ENCODE measurements at regions not wholly inside any gene's neighbourhood (a gene's known extent, or its start where the extent isn't known, plus 50 kb on each side); places are given as distances from the start of the nearest gene placed in this dataset.

- DNase-seq (ENCODE audit: low read depth) = no peak
- no peak overlapping the region for H3K4me3 ChIP-seq (ENCODE audit: low read depth, low read length)
- TF ChIP-seq, protein P1, sequence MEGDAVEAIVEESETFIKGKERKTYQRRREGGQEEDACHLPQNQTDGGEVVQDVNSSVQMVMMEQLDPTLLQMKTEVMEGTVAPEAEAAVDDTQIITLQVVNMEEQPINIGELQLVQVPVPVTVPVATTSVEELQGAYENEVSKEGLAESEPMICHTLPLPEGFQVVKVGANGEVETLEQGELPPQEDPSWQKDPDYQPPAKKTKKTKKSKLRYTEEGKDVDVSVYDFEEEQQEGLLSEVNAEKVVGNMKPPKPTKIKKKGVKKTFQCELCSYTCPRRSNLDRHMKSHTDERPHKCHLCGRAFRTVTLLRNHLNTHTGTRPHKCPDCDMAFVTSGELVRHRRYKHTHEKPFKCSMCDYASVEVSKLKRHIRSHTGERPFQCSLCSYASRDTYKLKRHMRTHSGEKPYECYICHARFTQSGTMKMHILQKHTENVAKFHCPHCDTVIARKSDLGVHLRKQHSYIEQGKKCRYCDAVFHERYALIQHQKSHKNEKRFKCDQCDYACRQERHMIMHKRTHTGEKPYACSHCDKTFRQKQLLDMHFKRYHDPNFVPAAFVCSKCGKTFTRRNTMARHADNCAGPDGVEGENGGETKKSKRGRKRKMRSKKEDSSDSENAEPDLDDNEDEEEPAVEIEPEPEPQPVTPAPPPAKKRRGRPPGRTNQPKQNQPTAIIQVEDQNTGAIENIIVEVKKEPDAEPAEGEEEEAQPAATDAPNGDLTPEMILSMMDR (IDR thresholded peaks at IDR 0.05; ENCODE audit: insufficient read depth, low read depth, low read length, missing control alignments) = no peak
Observed at GRCh38 chr16:11452746-11453389, 107.6 kb downstream of the RMI2 start.

DNA sequence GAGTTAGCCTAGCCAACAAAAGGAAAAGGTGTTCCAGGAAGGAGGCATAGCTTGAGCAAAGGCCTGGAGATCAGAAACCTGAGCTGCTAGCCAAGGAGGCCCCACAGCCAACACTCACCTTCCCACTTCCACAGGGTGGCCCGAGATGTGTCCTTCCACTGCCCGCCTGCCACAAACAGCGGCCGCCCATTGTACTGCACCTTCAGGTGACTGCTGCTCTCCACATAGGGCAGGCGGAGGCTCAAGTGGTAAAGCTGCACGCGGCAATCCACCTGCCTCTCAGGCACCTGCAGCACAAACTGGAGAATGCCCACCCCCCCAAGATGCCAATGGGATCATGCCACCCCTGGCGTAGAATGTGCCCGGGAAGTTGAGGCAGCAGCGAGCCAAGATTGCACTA lies 111.5 kb downstream of the RMI2 start:
- DNase-seq (ENCODE audit: low read depth) = no peak
- TF ChIP-seq, protein P1 (IDR thresholded peaks at IDR 0.05; ENCODE audit: insufficient read depth, low read depth, low read length, missing control alignments) = no peak
- no peak overlapping the region for H3K4me3 ChIP-seq (ENCODE audit: low read depth, low read length)

GRCh38 chr16:11459722-11460121 lies 114.5 kb downstream of the RMI2 start:
- no peak for DNase-seq (ENCODE audit: low read depth)
- no peak overlapping the region for H3K4me3 ChIP-seq (ENCODE audit: low read depth, low read length)
- TF ChIP-seq, protein P1 (IDR thresholded peaks at IDR 0.05; ENCODE audit: insufficient read depth, low read depth, low read length, missing control alignments) = no peak

DNA sequence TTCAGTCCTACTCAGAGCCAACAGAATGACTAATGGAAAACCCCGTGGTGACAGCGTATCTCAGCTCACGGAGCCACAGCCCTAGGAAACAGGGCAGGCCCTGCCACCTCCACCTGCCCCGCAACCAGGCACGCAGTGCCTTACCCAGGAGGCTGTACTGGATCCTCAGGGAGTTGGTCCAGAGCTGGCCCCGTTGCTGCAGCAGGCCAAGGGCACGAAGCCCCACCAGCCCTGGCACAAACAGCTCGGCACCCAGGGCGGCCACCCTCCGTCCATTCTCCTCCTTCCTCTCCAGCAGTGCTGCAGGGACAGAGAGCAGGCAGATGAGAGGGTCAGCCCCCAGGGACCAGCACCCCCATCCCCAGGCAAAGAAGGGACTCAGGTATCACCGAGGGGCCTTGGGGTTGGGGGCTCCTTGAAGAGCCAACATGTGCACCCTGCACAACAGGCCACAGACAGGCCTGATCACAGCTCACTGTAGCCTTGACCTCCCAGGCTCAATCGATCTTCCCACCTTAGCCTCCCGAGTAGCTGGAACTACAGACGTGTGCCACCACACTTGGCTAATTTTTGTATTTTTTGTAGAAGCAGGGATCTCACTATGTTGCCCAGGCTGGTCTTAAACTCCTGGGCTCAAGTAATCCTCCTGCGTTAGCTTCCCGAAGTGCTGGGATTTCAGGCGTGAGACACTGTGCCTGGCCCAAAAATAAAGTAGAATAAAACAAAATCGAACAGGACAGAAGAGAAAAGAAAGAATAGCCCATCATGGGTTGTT lies 115.7 kb downstream of the RMI2 start:
- no peak overlapping the region for H3K4me3 ChIP-seq (ENCODE audit: low read depth, low read length)

GRCh38 chr16:11461595-11461990 lies 116.3 kb downstream of the RMI2 start:
- TF ChIP-seq, protein P1 (IDR thresholded peaks at IDR 0.05; ENCODE audit: insufficient read depth, low read depth, low read length, missing control alignments) = no peak
- no peak overlapping the region for H3K4me3 ChIP-seq (ENCODE audit: low read depth, low read length)
- DNase-seq (ENCODE audit: low read depth) = no peak

More for the DNA sequence above, 115.7 kb downstream of the RMI2 start:
- DNase-seq (ENCODE audit: low read depth) = no peak
- TF ChIP-seq, protein P1 (IDR thresholded peaks at IDR 0.05; ENCODE audit: insufficient read depth, low read depth, low read length, missing control alignments) = no peak

- no peak for DNase-seq (ENCODE audit: low read depth)
- TF ChIP-seq, protein P1 (IDR thresholded peaks at IDR 0.05; ENCODE audit: insufficient read depth, low read depth, low read length, missing control alignments) = no peak
Observed at GRCh38 chr16:11462036-11462435, 116.8 kb downstream of the RMI2 start.

More at GRCh38 chr16:11462036-11462435, 116.8 kb downstream of the RMI2 start:
- no peak overlapping the region for H3K4me3 ChIP-seq (ENCODE audit: low read depth, low read length)
